ENCODE measurements at regions not wholly inside any gene's neighbourhood (a gene's known extent, or its start where the extent isn't known, plus 50 kb on each side); places are given as distances from the start of the nearest gene placed in this dataset.

DNA sequence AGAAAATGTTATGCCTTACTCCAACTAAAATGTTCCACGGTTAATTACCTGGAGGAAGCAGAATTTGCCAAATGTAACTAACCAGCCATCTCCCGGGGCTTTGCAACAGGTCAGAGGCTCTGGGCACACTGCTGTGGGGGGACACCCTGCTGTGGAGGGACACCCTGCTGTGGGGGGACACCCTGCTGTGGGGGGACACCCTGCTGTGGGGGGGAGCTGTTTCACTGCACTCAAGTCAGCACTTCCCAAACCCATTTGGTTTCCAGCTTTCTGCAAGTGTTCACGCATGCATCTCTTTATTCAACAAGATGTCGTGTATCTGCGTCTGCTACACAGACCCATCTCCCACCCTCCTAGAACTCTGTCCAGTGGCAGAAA, 239.5 kb downstream of the C16orf95 start:
- intact Hi-C loops (cut with DNase I) = no loop called here
- no peak for ATAC-seq
- DNase-seq (ENCODE audit: missing footprints) = no peak

DNA sequence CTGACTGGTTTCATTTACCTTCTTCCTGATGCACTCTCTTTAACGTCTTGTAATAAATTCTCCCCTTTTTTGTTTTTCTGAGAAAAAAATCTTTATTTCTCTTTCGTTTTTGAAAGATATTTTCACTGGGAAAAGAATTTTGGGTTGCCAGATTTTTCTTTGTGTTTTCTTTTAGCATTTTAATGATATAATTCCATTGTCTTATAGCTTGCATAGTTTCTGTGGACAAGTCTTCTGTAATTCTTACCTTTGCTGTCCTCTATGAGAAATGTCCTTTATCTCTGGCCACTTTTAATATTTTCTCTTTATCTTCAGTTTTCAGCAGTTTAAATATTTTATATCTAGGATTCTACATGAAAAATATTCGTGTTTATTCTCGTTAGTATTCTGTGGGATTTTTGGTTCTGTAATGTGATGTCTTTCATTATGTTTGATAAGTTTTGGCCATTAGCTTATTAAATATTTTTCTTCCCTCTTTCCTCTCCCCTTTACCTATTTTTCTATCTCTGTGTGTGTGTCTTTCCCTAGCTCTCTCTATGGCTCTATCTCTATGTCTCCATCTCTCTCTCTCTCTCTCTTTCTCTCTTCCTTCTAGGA, 236.5 kb downstream of the C16orf95 start:
- ATAC-seq = no peak
- intact Hi-C loops (cut with DNase I) = no loop called here
- DNase-seq (ENCODE audit: missing footprints) = no peak

DNA sequence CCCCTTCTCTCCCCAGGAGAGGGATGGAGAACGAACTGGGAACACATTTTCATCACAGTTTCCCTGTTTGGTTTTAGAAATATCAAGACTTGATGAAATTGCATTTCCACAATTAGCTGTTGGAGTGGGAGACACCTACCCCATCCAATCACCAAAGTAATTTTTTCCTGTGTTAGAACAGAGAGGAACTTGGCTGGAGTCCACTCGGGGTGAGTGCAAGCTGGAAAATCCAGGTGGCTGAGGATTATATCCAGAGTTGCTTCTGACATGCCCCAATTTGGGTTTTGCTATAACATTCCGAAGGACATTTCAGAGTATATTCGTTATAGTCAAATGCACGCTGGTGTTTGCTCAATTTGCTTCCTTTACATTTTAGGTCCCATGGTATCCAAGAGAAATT, 231.8 kb downstream of the C16orf95 start:
- intact Hi-C loops (cut with DNase I) = no loop called here
- DNase-seq (ENCODE audit: missing footprints) (no peak), ATAC-seq (no peak)

DNA sequence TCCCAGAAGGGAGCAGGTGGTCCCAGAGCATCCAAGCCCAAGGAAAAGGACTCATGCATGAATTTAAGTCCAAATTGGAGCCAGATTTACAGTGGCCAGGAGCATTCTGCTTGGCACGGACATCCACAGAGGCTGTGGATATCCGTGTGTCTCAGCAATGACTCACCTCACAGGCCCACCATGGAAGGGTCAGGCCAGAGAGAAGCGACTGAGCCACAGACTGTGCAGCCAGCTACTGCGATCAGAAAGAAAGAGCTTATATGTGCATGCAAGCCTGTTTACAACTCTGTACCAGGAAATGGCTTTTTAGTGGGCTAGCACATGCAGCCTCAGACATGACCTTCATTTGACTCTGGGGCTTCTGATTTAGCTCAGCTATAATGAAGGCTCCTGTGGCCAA, 231.0 kb downstream of the C16orf95 start:
- ATAC-seq (no peak), DNase-seq (ENCODE audit: missing footprints) (no peak)
- intact Hi-C loops (cut with DNase I) = no loop called here

DNA sequence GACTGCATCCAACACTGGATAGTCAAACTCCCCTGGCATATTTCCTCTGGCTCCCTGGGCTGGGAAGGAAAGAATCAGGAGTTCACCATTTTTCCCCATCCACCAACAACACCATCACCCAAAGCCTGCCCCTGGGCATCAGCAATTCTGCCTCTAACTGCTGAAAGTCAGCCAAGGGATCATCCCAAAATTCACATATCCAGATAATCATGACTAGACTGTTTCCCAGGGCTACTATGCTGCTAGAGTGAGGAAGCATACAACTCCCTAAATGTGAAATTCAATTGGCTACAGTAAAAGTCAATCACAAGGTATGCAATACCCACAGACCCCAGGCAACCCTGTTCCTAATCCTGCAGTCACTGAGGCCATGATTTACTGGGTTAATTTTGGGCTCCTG, 230.6 kb downstream of the C16orf95 start:
- ATAC-seq (no peak), DNase-seq (ENCODE audit: missing footprints) (no peak)
- intact Hi-C loops (cut with DNase I) = no loop called here

DNA sequence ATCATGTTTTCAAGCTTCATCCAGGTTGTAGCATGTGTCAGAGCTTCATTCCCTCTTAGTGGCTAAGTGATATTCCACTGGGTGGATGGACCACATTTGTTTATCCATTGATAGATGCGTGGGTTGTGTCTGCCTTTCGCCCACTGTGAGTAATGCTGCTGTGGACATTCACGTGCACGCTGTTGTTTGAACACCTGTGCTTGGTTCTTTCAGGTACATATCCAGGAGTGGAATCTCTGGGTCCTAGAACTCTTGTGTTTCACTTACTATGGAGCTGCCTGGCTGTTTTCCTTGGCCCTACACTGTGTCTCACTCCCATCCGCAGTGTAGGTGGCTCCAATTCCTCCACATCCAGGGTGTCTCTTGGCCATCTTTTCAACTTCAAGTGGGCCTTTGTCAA, 224.2 kb downstream of the C16orf95 start:
- ATAC-seq = no peak
- intact Hi-C loops (cut with DNase I) = no loop called here

DNA sequence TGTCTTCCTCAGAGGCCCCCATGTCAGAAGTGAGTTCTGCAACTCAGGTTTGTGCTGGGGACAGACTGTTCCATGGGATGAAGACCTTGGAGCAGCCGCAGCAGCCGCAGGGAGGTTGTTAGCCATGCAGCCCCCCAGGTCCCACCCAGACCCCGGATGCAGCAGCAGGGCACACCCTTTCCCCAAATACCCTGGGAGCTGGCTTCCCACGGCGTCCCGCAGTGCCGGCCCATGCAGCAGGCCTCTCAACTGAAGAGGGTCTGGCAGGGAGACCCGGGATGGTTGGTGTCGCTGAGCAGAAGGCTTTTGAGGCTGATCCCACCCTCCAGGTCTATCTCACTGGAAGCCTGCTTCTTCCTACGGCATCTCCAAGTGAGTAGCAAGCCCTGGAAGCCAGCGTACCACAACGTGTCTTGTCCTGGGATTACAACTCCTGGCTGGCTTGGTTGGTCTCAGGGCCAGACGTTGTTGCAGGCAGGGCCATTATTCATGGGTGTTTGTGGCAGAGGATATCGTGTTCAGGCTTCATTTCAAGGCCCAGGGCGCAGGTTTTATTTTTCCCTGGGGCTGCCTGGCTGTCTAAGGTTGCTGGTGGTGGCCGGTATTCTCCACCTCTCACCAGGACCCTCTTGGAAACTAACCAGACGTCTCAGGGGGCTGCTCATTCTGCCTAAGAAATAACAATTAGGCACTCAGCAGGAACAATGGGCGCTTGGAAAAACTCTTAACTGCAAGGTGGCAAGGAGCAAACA, 223.2 kb downstream of the C16orf95 start:
- ATAC-seq (no peak), DNase-seq (ENCODE audit: missing footprints) (no peak)
- intact Hi-C loops (cut with DNase I) = no loop called here

More for the DNA sequence above, 224.2 kb downstream of the C16orf95 start:
- no peak for DNase-seq (ENCODE audit: missing footprints)

DNA sequence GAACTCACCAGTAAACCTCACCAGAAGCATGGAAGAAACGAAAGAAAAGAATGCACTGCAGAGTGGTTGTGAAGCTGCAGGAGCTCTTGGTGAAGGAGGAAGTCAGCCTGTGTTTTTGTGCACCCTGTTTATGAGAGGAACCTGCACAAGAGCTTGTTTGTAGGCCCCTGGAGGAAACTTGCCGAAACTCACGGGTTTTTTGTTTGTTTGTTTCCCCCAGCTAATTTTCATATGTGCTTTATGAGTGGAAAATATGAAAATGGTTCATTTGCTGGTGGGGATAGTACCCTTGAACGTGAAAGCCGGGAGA, 222.7 kb downstream of the C16orf95 start:
- intact Hi-C loops (cut with DNase I) = no loop called here
- ATAC-seq (no peak), DNase-seq (ENCODE audit: missing footprints) (no peak)

DNA sequence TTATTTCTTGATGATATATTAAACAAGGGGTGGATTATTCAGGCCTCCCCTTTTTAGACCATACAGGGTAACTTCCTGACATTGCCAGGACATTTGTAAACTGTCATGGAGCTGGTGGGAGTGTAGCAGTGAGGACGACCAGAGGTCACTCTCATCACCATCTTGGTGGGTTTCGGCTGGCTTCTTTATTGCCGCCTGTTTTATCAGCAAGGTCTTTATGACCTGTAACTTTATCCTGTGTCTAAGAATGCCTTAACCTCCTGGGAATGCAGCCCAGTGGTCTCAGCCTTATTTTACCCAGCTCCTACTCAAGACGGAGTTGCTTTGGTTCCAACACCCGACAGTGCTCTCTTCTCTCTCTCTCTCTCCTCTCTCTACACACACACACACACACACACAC, 221.9 kb downstream of the C16orf95 start:
- ATAC-seq (no peak), DNase-seq (ENCODE audit: missing footprints) (no peak)
- intact Hi-C loops (cut with DNase I) = no loop called here

DNA sequence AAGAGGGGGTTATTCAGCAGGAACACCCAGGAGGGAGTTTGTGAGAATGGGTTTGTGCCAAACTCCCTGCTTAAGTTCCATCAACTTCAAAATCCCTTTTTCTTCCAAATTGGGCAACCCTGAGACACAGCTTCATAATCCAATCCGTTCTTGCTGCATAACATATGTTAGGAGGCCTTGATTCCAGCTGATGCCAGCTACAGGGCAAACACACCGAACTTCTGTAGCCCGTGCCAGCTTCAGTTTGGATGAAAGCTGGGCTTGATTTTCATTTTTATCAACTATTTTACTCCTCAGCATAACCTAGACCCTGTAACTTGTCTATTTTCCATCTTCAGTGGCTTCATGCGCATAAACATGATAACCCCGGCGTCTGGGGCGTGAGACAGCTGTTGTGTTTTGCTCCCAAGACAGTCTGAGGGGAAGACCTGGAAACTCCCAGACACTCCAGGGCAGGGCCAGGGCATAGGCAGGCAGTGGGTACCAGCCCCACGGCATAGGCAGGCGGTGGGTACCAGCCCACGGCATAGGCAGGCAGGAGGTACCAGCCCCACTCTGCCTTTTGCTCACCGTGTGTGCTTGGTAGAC, 220.4 kb downstream of the C16orf95 start:
- intact Hi-C loops (cut with DNase I) = no loop called here
- DNase-seq (ENCODE audit: missing footprints) = no peak
- no peak for ATAC-seq

DNA sequence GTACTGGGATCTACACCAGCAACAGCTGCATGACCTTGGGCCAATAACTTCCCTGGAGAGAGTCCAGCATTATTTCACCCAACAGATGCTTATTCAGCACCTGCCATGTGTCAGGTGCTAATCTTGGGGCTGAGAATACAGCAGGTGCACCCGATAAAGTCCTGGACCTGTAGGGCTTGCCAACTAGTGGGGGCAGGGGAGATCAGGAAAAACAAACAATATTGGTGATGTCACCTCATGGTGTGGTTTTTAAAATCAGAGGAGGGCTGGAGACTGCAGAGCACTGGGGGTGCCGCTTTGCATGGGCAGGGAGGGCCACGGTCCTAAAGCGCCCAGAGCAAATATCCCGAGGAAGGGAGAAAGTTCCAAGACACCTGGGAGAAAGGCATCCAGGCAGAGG, 218.8 kb downstream of the C16orf95 start:
- intact Hi-C loops (cut with DNase I) = no loop called here
- ATAC-seq (no peak), DNase-seq (ENCODE audit: missing footprints) (no peak)

DNA sequence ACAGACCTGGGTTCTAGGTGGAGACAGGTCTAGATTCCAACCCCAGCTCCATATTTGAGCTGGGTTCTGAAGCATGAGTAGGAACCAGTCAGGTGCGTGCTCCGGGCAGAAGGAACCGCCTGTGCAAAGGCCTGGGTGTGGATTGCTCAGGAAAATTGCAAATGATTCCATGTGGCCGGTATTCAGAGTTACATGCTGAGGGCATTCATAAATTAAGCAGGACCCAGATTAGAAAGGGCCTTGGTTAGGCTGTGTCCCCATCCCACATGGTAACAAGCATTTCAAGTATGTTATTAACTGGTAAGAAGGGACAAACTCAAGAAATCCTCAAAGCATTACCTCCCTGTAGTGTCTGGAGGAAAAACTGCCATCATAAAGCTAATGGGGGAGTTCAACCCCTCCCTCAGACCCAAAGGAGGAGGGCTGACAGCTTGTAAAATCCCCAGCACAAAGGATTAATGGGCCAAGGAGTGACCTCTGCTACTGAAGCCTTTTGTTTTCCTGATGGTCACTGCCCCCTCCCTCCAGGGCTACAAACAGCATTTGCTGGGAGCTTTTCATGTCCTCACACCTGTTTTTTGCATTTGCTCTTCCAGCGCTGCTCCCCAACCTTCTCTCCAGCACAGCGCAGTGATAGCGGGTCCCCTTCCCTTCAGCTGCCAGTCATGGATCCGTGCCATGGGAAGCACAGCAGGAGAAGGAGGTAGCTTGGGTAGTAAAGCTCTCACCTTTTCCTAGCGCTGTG, 218.0 kb downstream of the C16orf95 start:
- intact Hi-C loops (cut with DNase I) = no loop called here
- no peak for DNase-seq (ENCODE audit: missing footprints)
- no peak for ATAC-seq

DNA sequence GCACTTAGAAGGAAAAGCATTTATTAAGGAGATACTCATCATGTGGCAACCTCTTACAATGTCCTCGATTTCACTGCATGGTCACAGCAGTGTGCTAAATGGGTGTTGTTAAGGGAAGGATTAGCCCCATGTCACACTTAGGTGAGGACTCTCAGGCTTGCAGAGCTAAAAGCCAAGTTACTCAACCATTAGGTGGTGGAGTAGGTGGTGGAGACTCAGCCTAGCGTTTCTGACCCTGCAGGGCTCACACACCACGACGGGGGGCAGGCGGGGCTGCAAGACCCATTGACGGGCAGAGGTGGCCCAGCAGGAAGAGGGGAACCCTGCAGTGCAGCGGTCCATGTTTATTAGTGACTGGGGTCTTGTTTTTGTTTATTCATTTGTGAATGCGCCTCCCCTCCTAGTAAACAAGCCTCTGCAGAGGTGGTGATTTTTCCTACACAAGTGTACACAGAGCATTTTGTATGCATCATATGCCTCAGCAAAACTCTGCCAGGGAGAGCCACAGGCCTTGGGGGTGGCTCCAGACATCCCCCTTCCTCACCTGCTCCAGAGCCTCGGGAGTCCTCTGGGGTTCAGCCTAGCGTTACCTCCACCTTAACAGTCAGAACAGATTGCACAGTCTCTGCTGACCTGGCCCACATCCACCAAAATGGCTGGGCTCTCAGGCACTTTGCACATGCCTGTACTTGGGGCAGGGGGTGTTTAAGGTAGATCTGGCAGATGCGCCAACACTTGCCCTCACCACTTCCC, 216.7 kb downstream of the C16orf95 start:
- no peak for ATAC-seq
- no peak for DNase-seq (ENCODE audit: missing footprints)
- intact Hi-C loops (cut with DNase I) = no loop called here

DNA sequence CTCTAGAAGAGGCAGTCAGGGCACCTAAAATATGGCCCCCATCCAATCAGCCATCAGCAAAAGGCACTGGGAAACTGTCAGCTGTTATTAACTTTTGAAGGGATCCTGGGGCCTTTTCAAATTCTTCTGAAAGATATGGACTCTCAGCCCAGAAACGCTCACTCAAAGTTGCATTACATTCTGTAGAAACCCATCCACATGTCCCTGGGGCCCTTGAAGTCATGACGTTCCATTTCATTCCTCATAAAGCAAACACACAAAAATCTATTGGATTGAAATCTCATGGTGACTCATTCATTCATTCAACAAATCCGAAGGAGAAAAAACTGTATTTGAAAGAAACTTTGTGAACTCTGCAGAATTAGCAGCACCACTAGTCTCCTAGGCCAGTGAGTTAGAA, 215.3 kb downstream of the C16orf95 start:
- ATAC-seq = peak; percentile 42
- intact Hi-C loops (cut with DNase I) = no loop called here
- no peak for DNase-seq (ENCODE audit: missing footprints)

DNA sequence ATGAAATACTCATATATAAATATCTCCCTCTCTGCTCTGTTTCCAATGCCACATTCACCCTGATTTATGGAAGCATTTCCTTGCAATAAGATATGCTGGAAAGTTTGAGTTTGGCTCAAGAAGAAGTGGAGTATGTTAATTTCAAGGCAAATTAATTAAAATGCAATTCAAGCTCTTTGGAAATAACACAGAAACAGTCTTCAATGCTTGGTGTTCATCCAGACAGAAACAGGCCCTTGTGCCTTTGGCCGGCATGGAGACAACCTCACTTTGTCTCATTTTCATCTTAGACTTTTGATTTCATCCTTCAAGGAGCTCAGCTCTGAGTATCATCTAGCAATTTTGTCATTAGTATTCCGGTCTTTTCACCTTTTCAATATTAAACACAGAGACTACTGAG, 210.0 kb downstream of the C16orf95 start:
- DNase-seq (ENCODE audit: missing footprints) (no peak), ATAC-seq (no peak)
- intact Hi-C loops (cut with DNase I) = no loop called here

DNA sequence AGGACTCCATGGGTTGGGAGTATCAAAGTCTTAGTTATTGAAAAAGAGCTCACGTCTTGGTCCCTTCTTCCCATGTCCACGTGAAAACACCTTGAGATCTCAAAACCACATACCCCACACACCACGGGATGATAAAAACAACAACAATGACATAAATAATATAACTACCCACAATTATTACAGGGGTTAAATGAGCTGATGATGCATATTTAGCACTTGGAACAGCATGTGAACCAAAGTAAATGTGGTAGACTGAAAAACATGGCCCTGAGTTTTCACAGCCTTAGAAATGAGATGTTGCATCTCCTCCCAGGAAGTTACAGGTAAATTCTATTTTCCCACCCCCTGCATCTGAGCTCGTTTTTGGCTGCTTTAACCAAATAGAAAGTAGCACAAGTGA, 208.9 kb downstream of the C16orf95 start:
- intact Hi-C loops (cut with DNase I) = no loop called here
- ATAC-seq (no peak), DNase-seq (ENCODE audit: missing footprints) (no peak)

DNA sequence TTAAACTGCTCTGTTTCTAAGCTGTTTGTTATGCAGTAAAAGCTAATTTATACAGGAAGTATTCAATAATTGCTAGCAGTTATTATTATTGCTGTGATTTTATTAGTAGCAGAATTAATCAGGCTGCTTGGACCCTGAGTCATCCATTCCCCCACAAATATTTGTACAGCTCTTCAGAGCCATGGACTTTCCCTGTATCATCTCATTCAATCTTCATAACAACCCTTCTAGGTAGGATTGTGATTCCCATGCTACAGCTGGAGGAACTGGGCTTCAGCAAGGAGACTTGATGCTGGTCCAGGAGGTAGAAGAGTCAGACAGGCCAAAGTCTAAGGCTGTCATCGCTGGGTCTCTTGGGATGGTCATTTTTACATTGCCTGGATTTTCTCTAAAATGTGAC, 208.3 kb downstream of the C16orf95 start:
- DNase-seq (ENCODE audit: missing footprints) = no peak
- ATAC-seq = no peak
- intact Hi-C loops (cut with DNase I) = no loop called here

DNA sequence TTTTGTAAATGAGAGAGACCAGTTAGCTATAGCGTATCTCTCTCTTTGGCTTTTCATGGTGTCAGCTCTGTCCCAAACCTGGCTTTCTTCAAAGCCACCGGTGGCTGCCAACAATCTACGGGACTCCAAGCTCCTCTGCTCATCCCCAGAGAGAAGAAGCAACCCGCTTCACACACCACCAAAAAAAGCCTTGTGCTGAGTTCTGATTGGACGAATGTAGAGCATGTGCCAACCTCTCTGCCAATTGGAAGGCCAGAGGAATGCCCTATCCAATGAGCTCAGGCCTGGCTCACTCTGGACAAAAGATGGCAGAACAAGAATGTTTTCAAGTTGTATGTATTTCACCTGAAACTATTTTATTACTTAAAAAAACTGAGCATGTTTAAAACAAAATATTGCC, 202.4 kb downstream of the C16orf95 start:
- ATAC-seq (no peak), DNase-seq (ENCODE audit: missing footprints) (no peak)
- intact Hi-C loops (cut with DNase I) = no loop called here

DNA sequence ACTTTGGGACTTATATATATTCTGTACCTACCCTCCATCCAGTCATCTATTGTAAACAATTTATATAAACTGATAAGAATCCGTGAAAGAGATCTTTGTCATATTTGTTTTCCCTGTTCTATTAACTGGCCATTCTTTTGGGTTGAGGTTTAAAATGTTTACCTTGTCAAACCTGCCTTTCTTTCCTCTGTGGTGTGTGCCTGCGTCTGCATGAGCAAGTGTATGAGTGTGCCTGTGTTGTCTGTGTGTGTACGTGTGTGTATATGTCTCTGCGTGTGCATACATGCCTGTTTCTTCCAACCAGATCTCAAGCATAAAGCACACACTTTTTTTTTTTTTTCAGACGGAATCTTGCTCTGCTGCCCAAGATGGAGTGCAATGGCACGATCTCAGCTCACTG, 201.5 kb downstream of the C16orf95 start:
- DNase-seq (ENCODE audit: missing footprints) = no peak
- intact Hi-C loops (cut with DNase I) = no loop called here
- no peak for ATAC-seq

Measured in Right ventricle myocardium inferior (tissue), 1 donor.